Common myeloid progenitor, CD34-positive (primary cell): ENCODE measurements at regions not wholly inside any gene's neighbourhood (a gene's known extent, or its start where the extent isn't known, plus 50 kb on each side); places are given as distances from the start of the nearest gene placed in this dataset.

Source experiments
- CTCF ChIA-PET: fragments of 350-600 bp; sonication (Branson Sonifier 250); formaldehyde crosslinking; loops from one replicate; lab custom pipeline; 2021; ENCODE audit warnings: antibody characterized with exemption; lab: Charles Lee
- POLR2A ChIA-PET: fragments of 350-600 bp; sonication (Branson Sonifier 250); formaldehyde crosslinking; loops from one replicate; lab custom pipeline; 2021; ENCODE audit warnings: antibody characterized with exemption; lab: Charles Lee
- DNase-seq, 3 donors: peaks; one replicate each; pipeline versions ENCODE4 v3.0.0 to v3.0.0-alpha.2; 2013
- H3K27ac ChIP-seq, 2 experiments: 1 replicate in 1 of 2; 2 replicates in 1 of 2; pipeline ENCODE4 v1.7.0; 2013; ENCODE audit warnings: inconsistent platforms in 2 of 2, low read length in 2 of 2, mild to moderate bottlenecking in 2 of 2, low read depth in 1 of 2, moderate library complexity in 1 of 2; ENCODE audit not compliant: severe bottlenecking in 2 of 2, insufficient read depth in 1 of 2, poor library complexity in 1 of 2
- H3K27me3 ChIP-seq, 5 experiments: replicated peaks in 2 of 5; 1 replicate in 3 of 5; 2 replicates in 2 of 5; pipeline versions ENCODE4 v1.6.1 to v1.7.0; 2013; ENCODE audit warnings: low read length in 4 of 5, mild to moderate bottlenecking in 2 of 5, moderate library complexity in 2 of 5, inconsistent platforms in 1 of 5; ENCODE audit not compliant: insufficient read depth in 5 of 5, control insufficient read depth in 4 of 5
- H3K36me3 ChIP-seq, 4 experiments: 1 replicate in 2 of 4; 2 replicates in 2 of 4; pipeline versions ENCODE4 v1.6.1 to v1.7.0; 2013; ENCODE audit warnings: low read length in 3 of 4, control low read depth in 1 of 4, mild to moderate bottlenecking in 1 of 4; ENCODE audit not compliant: control insufficient read depth in 4 of 4, insufficient read depth in 4 of 4
- H3K4me1 ChIP-seq, 4 experiments: 1 replicate in 3 of 4; 2 replicates in 1 of 4; pipeline versions ENCODE4 v1.6.1 to v1.7.1; 2013; ENCODE audit warnings: low read length in 3 of 4, mild to moderate bottlenecking in 3 of 4, control low read depth in 1 of 4, inconsistent platforms in 1 of 4, moderate library complexity in 1 of 4; ENCODE audit not compliant: control insufficient read depth in 4 of 4, insufficient read depth in 4 of 4; ENCODE audit errors: control extremely low read depth in 1 of 4
- H3K4me3 ChIP-seq, 7 experiments: 1 replicate in 4 of 7; 2 replicates in 3 of 7; pipeline versions ENCODE4 v1.5.1 to v1.7.0; 2013; ENCODE audit warnings: mild to moderate bottlenecking in 7 of 7, low read length in 6 of 7, moderate library complexity in 6 of 7, inconsistent platforms in 2 of 7, low read depth in 2 of 7, control low read depth in 1 of 7; ENCODE audit not compliant: insufficient read depth in 4 of 7, control insufficient read depth in 1 of 7; ENCODE audit errors: extremely low read depth in 1 of 7
- H3K9me3 ChIP-seq, 5 experiments: 1 replicate in 4 of 5; 2 replicates in 1 of 5; pipeline versions ENCODE4 v1.6.1 to v1.7.1; 2013; ENCODE audit warnings: low read length in 4 of 5, mild to moderate bottlenecking in 2 of 5, inconsistent platforms in 1 of 5, low read depth in 1 of 5, moderate library complexity in 1 of 5; ENCODE audit not compliant: control insufficient read depth in 4 of 5, insufficient read depth in 2 of 5; ENCODE audit errors: control extremely low read depth in 1 of 5
- WGBS: methylation state at CpG from one replicate; pipeline ENCODE4 v1.1.5; 2013; ENCODE audit not compliant: insufficient coverage; 5-methylcytosine and 5-hydroxymethylcytosine counted together

- Histone ChIP-seq H3K4me3 (no peak overlapping the region), H3K4me1 (no peaks in the 10 kb centered on the region), H3K27ac (no peak overlapping the region), H3K9me3 (peaks cover 0 to 5% (median 0%) of the 10 kb centered on the region in 5 experiments), H3K27me3 (no peaks in the 10 kb centered on the region), H3K36me3 (no peaks in the 10 kb centered on the region)
- ChIA-PET CTCF (interaction anchor here (0.8 to 1.9 kb wide), 3 partner anchors 10 to 162 kb away, joined by 3 to 6 read pairs (median 3); no protein-coding TSS in a partner anchor), POLR2A (interaction anchor here (0.6 kb wide), 1 partner anchor 39 kb away, joined by 3 read pairs; no protein-coding TSS in a partner anchor)
- 94% methylated on average over 2 of the region's 4 CpGs for WGBS
- no peak for DNase-seq
Measured at GRCh38 chr9:105087910-105088898, 156.2 kb upstream of the SLC44A1 start.

GRCh38 chr9:105089874-105090273, 154.6 kb upstream of the SLC44A1 start:
- no peak overlapping the region for H3K4me3 ChIP-seq
- no peaks in the 10 kb centered on the region for H3K27me3 ChIP-seq
- H3K27ac ChIP-seq: no peak overlapping the region
- CTCF ChIA-PET: interaction anchor here (1.9 kb wide), 1 partner anchor 25 kb away, joined by 6 read pairs; no protein-coding TSS in a partner anchor
- peaks cover 0 to 5% (median 0%) of the 10 kb centered on the region in 5 experiments for H3K9me3 ChIP-seq
- no peaks in the 10 kb centered on the region for H3K4me1 ChIP-seq
- DNase-seq: no peak
- 100% methylated on average over 1 of the region's 5 CpGs for WGBS
- H3K36me3 ChIP-seq: no peaks in the 10 kb centered on the region
- POLR2A ChIA-PET: no interaction called here

GRCh38 chr9:105091004-105091640, 153.3 kb upstream of the SLC44A1 start:
- POLR2A ChIA-PET: interaction anchor here (0.6 kb wide), 1 partner anchor 379 kb away, joined by 3 read pairs; no protein-coding TSS in a partner anchor

GRCh38 chr9:105093685-105094084, 150.8 kb upstream of the SLC44A1 start:
- Histone ChIP-seq H3K4me3 (no peak overlapping the region), H3K27ac (no peak overlapping the region), H3K4me1 (no peaks in the 10 kb centered on the region), H3K27me3 (no peaks in the 10 kb centered on the region), H3K36me3 (no peaks in the 10 kb centered on the region), H3K9me3 (peaks cover 0 to 4% (median 0%) of the 10 kb centered on the region in 5 experiments)
- ChIA-PET POLR2A (interaction anchor here (0.6 kb wide), 1 partner anchor 136 kb away, joined by 3 read pairs; no protein-coding TSS in a partner anchor), CTCF (no interaction called here)
- WGBS: 89% methylated on average over 1 of the region's 1 CpG
- no peak for DNase-seq

More at GRCh38 chr9:105091004-105091640, 153.3 kb upstream of the SLC44A1 start:
- Histone ChIP-seq H3K4me1 (no peaks in the 10 kb centered on the region), H3K4me3 (no peak overlapping the region), H3K27ac (no peak overlapping the region), H3K9me3 (peaks cover 0 to 5% (median 0%) of the 10 kb centered on the region in 5 experiments), H3K36me3 (no peaks in the 10 kb centered on the region), H3K27me3 (no peaks in the 10 kb centered on the region)
- no peak for DNase-seq
- WGBS: 100% methylated on average over 1 of the region's 4 CpGs
- CTCF ChIA-PET: interaction anchor here (1.0 kb wide), 1 partner anchor 13 kb away, joined by 3 read pairs; no protein-coding TSS in a partner anchor

GRCh38 chr9:105098370-105098769, 146.1 kb upstream of the SLC44A1 start:
- H3K36me3 ChIP-seq: no peaks in the 10 kb centered on the region
- no peaks in the 10 kb centered on the region for H3K9me3 ChIP-seq
- POLR2A ChIA-PET: no interaction called here
- CTCF ChIA-PET: no interaction called here
- H3K27ac ChIP-seq: no peak overlapping the region
- no peak for DNase-seq
- 80% methylated on average over 1 of the region's 2 CpGs for WGBS
- H3K4me1 ChIP-seq: no peaks in the 10 kb centered on the region
- no peaks in the 10 kb centered on the region for H3K27me3 ChIP-seq
- no peak overlapping the region for H3K4me3 ChIP-seq

GRCh38 chr9:105103776-105104175, 140.7 kb upstream of the SLC44A1 start:
- H3K4me3 ChIP-seq: no peak overlapping the region
- ChIA-PET POLR2A (no interaction called here), CTCF (no interaction called here)
- no peaks in the 10 kb centered on the region for H3K9me3 ChIP-seq
- no peaks in the 10 kb centered on the region for H3K27me3 ChIP-seq
- H3K36me3 ChIP-seq: no peaks in the 10 kb centered on the region
- H3K4me1 ChIP-seq: no peaks in the 10 kb centered on the region
- no peak overlapping the region for H3K27ac ChIP-seq
- WGBS: 80% methylated on average over 1 of the region's 3 CpGs
- DNase-seq: no peak
